Gastroesophageal sphincter (tissue), 3 donors: ENCODE measurements at regions not wholly inside any gene's neighbourhood (a gene's known extent, or its start where the extent isn't known, plus 50 kb on each side); places are given as distances from the start of the nearest gene placed in this dataset.

Experiments used
- EP300 ChIP-seq: sonication (generic); formaldehyde crosslinking; IDR thresholded peaks from one replicate; pipeline ENCODE4 v1.6.1; 2017; ENCODE audit warnings: antibody characterized with exemption, mild to moderate bottlenecking
- POLR2A ChIP-seq, 2 donors: fragments of 450-650 bp; IDR thresholded peaks; one replicate each; pipeline ENCODE4 v1.6.1; 2017; ENCODE audit warnings: antibody characterized with exemption in 2 of 2, mild to moderate bottlenecking in 2 of 2, moderate library complexity in 1 of 2
- POLR2AphosphoS5 ChIP-seq: sonication (generic); formaldehyde crosslinking; IDR thresholded peaks from one replicate; pipeline ENCODE4 v1.6.1; 2017; ENCODE audit warnings: antibody characterized with exemption
- TF ChIP-seq, protein P1 (sequence below), 4 experiments: fragments of 200-600 bp in 2 of 4; fragments of 450-650 bp in 2 of 4; sonication (generic) in 1 of 4; IDR thresholded peaks; one replicate each; pipeline ENCODE4 v1.5.1; 2017 to 2019; ENCODE audit warnings: antibody characterized with exemption in 4 of 4, mild to moderate bottlenecking in 2 of 4, moderate library complexity in 2 of 4

GRCh38 chr7:115354925-115355324 is 433.0 kb downstream of the MDFIC start:
- TF ChIP-seq, protein P1, sequence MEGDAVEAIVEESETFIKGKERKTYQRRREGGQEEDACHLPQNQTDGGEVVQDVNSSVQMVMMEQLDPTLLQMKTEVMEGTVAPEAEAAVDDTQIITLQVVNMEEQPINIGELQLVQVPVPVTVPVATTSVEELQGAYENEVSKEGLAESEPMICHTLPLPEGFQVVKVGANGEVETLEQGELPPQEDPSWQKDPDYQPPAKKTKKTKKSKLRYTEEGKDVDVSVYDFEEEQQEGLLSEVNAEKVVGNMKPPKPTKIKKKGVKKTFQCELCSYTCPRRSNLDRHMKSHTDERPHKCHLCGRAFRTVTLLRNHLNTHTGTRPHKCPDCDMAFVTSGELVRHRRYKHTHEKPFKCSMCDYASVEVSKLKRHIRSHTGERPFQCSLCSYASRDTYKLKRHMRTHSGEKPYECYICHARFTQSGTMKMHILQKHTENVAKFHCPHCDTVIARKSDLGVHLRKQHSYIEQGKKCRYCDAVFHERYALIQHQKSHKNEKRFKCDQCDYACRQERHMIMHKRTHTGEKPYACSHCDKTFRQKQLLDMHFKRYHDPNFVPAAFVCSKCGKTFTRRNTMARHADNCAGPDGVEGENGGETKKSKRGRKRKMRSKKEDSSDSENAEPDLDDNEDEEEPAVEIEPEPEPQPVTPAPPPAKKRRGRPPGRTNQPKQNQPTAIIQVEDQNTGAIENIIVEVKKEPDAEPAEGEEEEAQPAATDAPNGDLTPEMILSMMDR (IDR thresholded peaks at IDR 0.05) = no peak
- TF ChIP-seq POLR2AphosphoS5 = no peak
- TF ChIP-seq POLR2A (IDR thresholded peaks at IDR 0.05) = no peak
- no peak for TF ChIP-seq EP300
